ENCODE measurements at regions not wholly inside any gene's neighbourhood (a gene's known extent, or its start where the extent isn't known, plus 50 kb on each side); places are given as distances from the start of the nearest gene placed in this dataset.

GRCh38 chr2:217110550-217110949, 250.7 kb upstream of the TNP1 start:
- no peak for DNase-seq (ENCODE audit: low read depth)
- no peak overlapping the region for H3K4me3 ChIP-seq (ENCODE audit: control insufficient read depth, low read depth, low read length)
- TF ChIP-seq, protein P1, sequence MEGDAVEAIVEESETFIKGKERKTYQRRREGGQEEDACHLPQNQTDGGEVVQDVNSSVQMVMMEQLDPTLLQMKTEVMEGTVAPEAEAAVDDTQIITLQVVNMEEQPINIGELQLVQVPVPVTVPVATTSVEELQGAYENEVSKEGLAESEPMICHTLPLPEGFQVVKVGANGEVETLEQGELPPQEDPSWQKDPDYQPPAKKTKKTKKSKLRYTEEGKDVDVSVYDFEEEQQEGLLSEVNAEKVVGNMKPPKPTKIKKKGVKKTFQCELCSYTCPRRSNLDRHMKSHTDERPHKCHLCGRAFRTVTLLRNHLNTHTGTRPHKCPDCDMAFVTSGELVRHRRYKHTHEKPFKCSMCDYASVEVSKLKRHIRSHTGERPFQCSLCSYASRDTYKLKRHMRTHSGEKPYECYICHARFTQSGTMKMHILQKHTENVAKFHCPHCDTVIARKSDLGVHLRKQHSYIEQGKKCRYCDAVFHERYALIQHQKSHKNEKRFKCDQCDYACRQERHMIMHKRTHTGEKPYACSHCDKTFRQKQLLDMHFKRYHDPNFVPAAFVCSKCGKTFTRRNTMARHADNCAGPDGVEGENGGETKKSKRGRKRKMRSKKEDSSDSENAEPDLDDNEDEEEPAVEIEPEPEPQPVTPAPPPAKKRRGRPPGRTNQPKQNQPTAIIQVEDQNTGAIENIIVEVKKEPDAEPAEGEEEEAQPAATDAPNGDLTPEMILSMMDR (conservative IDR thresholded peaks at IDR 0.05; ENCODE audit: control insufficient read depth, insufficient read depth, low read depth, low read length), result no peak

DNA sequence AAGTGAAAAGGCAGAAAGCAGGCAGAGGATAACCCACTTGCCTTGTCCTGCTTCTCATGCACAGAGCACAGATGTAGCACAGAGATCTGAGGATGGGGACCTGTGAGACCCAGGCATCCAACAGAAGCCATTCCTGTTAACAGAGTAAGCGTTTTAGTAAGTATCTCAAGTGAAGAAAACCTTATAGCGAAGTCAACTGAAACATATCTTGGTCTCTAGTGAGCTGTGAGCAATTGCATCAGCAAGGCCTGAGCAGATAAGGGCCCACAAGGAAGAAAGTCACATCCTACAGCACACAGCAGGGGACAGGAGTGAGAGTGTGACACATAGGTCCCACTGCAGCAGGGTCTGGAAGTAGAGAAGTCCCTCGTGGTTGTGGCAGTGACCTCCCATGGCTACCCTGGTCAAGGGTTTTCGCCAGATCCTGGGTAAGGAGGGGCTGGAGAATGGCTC, 248.7 kb upstream of the TNP1 start:
- TF ChIP-seq, protein P1 (conservative IDR thresholded peaks at IDR 0.05; ENCODE audit: control insufficient read depth, insufficient read depth, low read depth, low read length), result no peak
- H3K4me3 ChIP-seq (ENCODE audit: control insufficient read depth, low read depth, low read length), result no peak overlapping the region
- no peak for DNase-seq (ENCODE audit: low read depth)

- DNase-seq (ENCODE audit: low read depth), result no peak
- TF ChIP-seq, protein P1 (conservative IDR thresholded peaks at IDR 0.05; ENCODE audit: control insufficient read depth, insufficient read depth, low read depth, low read length), result no peak
- H3K4me3 ChIP-seq (ENCODE audit: control insufficient read depth, low read depth, low read length), result no peak overlapping the region
Measured at GRCh38 chr2:217108086-217108485, 248.2 kb upstream of the TNP1 start.

DNA sequence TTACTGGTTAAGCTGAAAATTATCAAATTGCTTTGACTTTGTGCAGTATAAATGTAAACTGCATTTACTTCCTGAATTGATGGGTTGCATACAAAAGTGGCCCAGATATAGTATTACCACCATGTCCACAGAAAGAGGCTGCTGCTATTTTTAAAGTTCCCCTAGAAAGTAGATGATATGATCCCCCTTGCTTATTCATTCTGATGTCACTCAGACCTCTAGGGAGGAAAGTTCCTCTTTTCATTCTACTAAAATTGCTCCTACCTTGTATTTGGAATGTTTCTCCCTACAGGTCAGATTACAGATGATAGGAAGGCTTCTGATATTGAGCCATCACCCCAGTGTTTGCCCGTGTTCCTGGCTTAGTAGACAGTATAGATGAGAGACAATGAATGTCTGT, 247.6 kb upstream of the TNP1 start:
- TF ChIP-seq, protein P1 (conservative IDR thresholded peaks at IDR 0.05; ENCODE audit: control insufficient read depth, insufficient read depth, low read depth, low read length), result no peak
- DNase-seq (ENCODE audit: low read depth), result no peak
- H3K4me3 ChIP-seq (ENCODE audit: control insufficient read depth, low read depth, low read length), result no peak overlapping the region

- no peak overlapping the region for H3K4me3 ChIP-seq (ENCODE audit: control insufficient read depth, low read depth, low read length)
- TF ChIP-seq, protein P1 (conservative IDR thresholded peaks at IDR 0.05; ENCODE audit: control insufficient read depth, insufficient read depth, low read depth, low read length), result peak; percentile 75
- DNase-seq (ENCODE audit: low read depth), result peak; percentile 61
Measured at GRCh38 chr2:217106650-217107014, 246.8 kb upstream of the TNP1 start.

GRCh38 chr2:217105733-217106649, 246.1 kb upstream of the TNP1 start:
- peak; percentile 83 for DNase-seq (ENCODE audit: low read depth)
- no peak overlapping the region for H3K4me3 ChIP-seq (ENCODE audit: control insufficient read depth, low read depth, low read length)

More at GRCh38 chr2:217105733-217106649, 246.1 kb upstream of the TNP1 start:
- TF ChIP-seq, protein P1 (conservative IDR thresholded peaks at IDR 0.05; ENCODE audit: control insufficient read depth, insufficient read depth, low read depth, low read length), result no peak
